Esophagus squamous epithelium (tissue), 4 donors: ENCODE measurements at regions not wholly inside any gene's neighbourhood (a gene's known extent, or its start where the extent isn't known, plus 50 kb on each side); places are given as distances from the start of the nearest gene placed in this dataset.

Source experiments
- POLR2A ChIP-seq, 4 donors: fragments of 450-650 bp; IDR thresholded peaks; one replicate each; pipeline ENCODE4 v1.6.1; 2017; ENCODE audit warnings: antibody characterized with exemption in 4 of 4, mild to moderate bottlenecking in 4 of 4, moderate library complexity in 3 of 4
- TF ChIP-seq, protein P1 (sequence below), 6 experiments: fragments of 450-650 bp in 4 of 6; fragments of 200-600 bp in 2 of 6; sonication (generic) in 2 of 6; IDR thresholded peaks; one replicate each; pipeline ENCODE4 v1.5.1; 2016 to 2019; ENCODE audit warnings: antibody characterized with exemption in 6 of 6, mild to moderate bottlenecking in 4 of 6, moderate library complexity in 4 of 6

DNA sequence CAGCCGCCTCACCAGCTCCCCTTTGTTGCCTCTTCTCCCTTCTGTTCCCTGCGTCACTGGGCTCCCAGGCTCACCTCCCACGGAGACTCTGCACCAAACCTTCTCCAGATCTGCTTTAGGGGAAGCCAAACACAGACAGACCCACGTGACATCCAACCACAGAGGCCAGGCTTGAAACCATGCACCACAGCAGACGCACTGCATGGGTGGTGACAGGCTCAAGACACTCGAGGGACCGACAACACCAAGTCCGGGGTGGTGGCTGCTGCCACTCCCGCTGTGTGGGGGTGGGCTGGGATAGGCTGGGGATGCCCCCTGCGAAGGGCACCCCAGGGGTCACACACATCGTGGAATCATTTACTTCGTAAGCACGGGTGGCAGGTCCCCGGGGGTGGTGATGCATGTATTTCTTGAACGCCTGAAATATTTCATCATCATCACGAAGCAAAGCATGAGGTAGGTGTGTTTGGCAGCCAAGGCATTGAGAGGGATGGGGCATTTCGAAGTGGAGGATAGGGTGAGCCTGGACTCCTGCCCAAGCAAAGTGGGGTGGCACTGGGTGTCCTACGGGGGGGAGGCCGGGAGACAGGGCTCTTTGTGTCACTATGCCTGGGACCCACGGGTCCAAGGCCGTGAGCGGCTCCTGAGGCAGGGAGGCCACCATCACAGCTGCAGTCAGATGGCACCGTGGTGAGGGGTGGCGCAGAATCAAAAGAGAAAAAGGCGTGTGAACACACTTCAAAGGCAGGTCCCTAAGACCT lies 66.8 kb upstream of the RFLNA start:
- TF ChIP-seq, protein P1, sequence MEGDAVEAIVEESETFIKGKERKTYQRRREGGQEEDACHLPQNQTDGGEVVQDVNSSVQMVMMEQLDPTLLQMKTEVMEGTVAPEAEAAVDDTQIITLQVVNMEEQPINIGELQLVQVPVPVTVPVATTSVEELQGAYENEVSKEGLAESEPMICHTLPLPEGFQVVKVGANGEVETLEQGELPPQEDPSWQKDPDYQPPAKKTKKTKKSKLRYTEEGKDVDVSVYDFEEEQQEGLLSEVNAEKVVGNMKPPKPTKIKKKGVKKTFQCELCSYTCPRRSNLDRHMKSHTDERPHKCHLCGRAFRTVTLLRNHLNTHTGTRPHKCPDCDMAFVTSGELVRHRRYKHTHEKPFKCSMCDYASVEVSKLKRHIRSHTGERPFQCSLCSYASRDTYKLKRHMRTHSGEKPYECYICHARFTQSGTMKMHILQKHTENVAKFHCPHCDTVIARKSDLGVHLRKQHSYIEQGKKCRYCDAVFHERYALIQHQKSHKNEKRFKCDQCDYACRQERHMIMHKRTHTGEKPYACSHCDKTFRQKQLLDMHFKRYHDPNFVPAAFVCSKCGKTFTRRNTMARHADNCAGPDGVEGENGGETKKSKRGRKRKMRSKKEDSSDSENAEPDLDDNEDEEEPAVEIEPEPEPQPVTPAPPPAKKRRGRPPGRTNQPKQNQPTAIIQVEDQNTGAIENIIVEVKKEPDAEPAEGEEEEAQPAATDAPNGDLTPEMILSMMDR (IDR thresholded peaks at IDR 0.05), result no peak
- no peak for TF ChIP-seq POLR2A (IDR thresholded peaks at IDR 0.05)
